ENCODE measurements at regions not wholly inside any gene's neighbourhood (a gene's known extent, or its start where the extent isn't known, plus 50 kb on each side); places are given as distances from the start of the nearest gene placed in this dataset.

GRCh38 chr1:36557041-36558000 is 74.6 kb upstream of the CSF3R start:
- Histone ChIP-seq H2AFZ (ENCODE audit: insufficient read depth, low read depth, low read length, poor library complexity, severe bottlenecking) (no peak overlapping the region), H4K20me1 (ENCODE audit: control insufficient read depth, insufficient read depth, low read length, poor library complexity, severe bottlenecking) (no peaks in the 10 kb centered on the region), H3K27me3 (replicated peaks in 1 of 4; ENCODE audit: control extremely low read depth in 1 of 4, control insufficient read depth in 3 of 4, insufficient read depth in 4 of 4, low read length in 3 of 4) (peaks cover 0 to 28% (median 15%) of the 10 kb centered on the region in 4 experiments), H3K9ac (ENCODE audit: low read length) (no peak overlapping the region), H3K79me2 (ENCODE audit: control insufficient read depth, insufficient read depth, low read length) (no peaks in the 10 kb centered on the region), H3K4me3 (ENCODE audit: control extremely low read depth in 1 of 5, extremely low read depth in 1 of 5, insufficient read depth in 1 of 5, low read depth in 2 of 5, low read length in 4 of 5) (no peak overlapping the region), H3K36me3 (replicated peaks in 1 of 2; ENCODE audit: control extremely low read depth in 1 of 2, control insufficient read depth in 1 of 2, extremely low read depth in 1 of 2, insufficient read depth in 2 of 2, low read length in 1 of 2) (no peaks in the 10 kb centered on the region), H3K4me2 (replicated peaks; ENCODE audit: low read depth, low read length, poor library complexity, severe bottlenecking) (no peak overlapping the region), H3K27ac (ENCODE audit: low read length in 2 of 2) (no peak overlapping the region), H3K9me3 (ENCODE audit: control extremely low read depth in 1 of 3, control insufficient read depth in 2 of 3, insufficient read depth in 1 of 3, low read length in 2 of 3) (no peaks in the 10 kb centered on the region), H3K4me1 (ENCODE audit: control insufficient read depth in 2 of 2, insufficient read depth in 2 of 2, low read length in 2 of 2) (no peaks in the 10 kb centered on the region)
- Mint-ChIP-seq H3K9me3 (ENCODE audit: insufficient read depth) (no peaks in the 10 kb centered on the region), H3K27ac (no peak overlapping the region), H3K4me1 (peaks cover 2% of the 10 kb centered on the region), H3K27me3 (peaks cover 30% of the 10 kb centered on the region), H3K4me3 (no peak overlapping the region)
- 79% methylated on average over 10 of the region's 14 CpGs for WGBS (ENCODE audit: insufficient coverage)
- POLR2A ChIA-PET = no interaction called here
- intact Hi-C loops (cut with micrococcal nuclease) = no loop called here
- no peak for ATAC-seq (ENCODE audit: low read depth)
- TF ChIP-seq CTCF (IDR thresholded peaks at IDR 0.05) (no peak), EZH2 (IDR thresholded peaks at IDR 0.05; ENCODE audit: borderline replicate concordance, insufficient read depth, low read depth, low read length, poor library complexity, severe bottlenecking) (no peak)
- CTCF ChIA-PET = interaction anchor here (1.3 to 3.1 kb wide), 2 partner anchors 19 to 877 kb away, joined by 4 to 11 read pairs; no protein-coding TSS in a partner anchor
- DNase-seq = no peak

- H3K36me3 ChIP-seq (replicated peaks in 1 of 2; ENCODE audit: control extremely low read depth in 1 of 2, control insufficient read depth in 1 of 2, extremely low read depth in 1 of 2, insufficient read depth in 2 of 2, low read length in 1 of 2) = no peaks in the 10 kb centered on the region
- Mint-ChIP-seq H3K4me3 (no peak overlapping the region), H3K27me3 (peaks cover 34% of the 10 kb centered on the region), H3K4me1 (peaks cover 4% of the 10 kb centered on the region), H3K27ac (no peak overlapping the region), H3K9me3 (ENCODE audit: insufficient read depth) (no peaks in the 10 kb centered on the region)
- no peaks in the 10 kb centered on the region for H3K79me2 ChIP-seq (ENCODE audit: control insufficient read depth, insufficient read depth, low read length)
- no peak overlapping the region for H3K4me2 ChIP-seq (replicated peaks; ENCODE audit: low read depth, low read length, poor library complexity, severe bottlenecking)
- peaks cover 0 to 30% (median 17%) of the 10 kb centered on the region in 4 experiments for H3K27me3 ChIP-seq (replicated peaks in 1 of 4; ENCODE audit: control extremely low read depth in 1 of 4, control insufficient read depth in 3 of 4, insufficient read depth in 4 of 4, low read length in 3 of 4)
- no peaks in the 10 kb centered on the region for H3K9me3 ChIP-seq (ENCODE audit: control extremely low read depth in 1 of 3, control insufficient read depth in 2 of 3, insufficient read depth in 1 of 3, low read length in 2 of 3)
- no peaks in the 10 kb centered on the region for H4K20me1 ChIP-seq (ENCODE audit: control insufficient read depth, insufficient read depth, low read length, poor library complexity, severe bottlenecking)
- ChIA-PET POLR2A (no interaction called here), CTCF (interaction anchor here (1.2 to 3.1 kb wide), 2 partner anchors 877 to 880 kb away, joined by 5 to 11 read pairs; no protein-coding TSS in a partner anchor)
- intact Hi-C loops (cut with micrococcal nuclease) = no loop called here
- WGBS (ENCODE audit: insufficient coverage) = 62% methylated on average over 4 of the region's 5 CpGs
- H2AFZ ChIP-seq (ENCODE audit: insufficient read depth, low read depth, low read length, poor library complexity, severe bottlenecking) = no peak overlapping the region
- DNase-seq (no peak), ATAC-seq (ENCODE audit: low read depth) (no peak)
- TF ChIP-seq EZH2 (IDR thresholded peaks at IDR 0.05; ENCODE audit: borderline replicate concordance, insufficient read depth, low read depth, low read length, poor library complexity, severe bottlenecking) (no peak), CTCF (IDR thresholded peaks at IDR 0.05) (no peak)
- no peak overlapping the region for H3K27ac ChIP-seq (ENCODE audit: low read length in 2 of 2)
- no peaks in the 10 kb centered on the region for H3K4me1 ChIP-seq (ENCODE audit: control insufficient read depth in 2 of 2, insufficient read depth in 2 of 2, low read length in 2 of 2)
- H3K9ac ChIP-seq (ENCODE audit: low read length) = no peak overlapping the region
- H3K4me3 ChIP-seq (ENCODE audit: control extremely low read depth in 1 of 5, extremely low read depth in 1 of 5, insufficient read depth in 1 of 5, low read depth in 2 of 5, low read length in 4 of 5) = no peak overlapping the region
Measured at GRCh38 chr1:36555041-36555440, 72.3 kb upstream of the CSF3R start.

All from B cell (primary cell).